Uterus (tissue), 3 donors: ENCODE measurements at regions not wholly inside any gene's neighbourhood (a gene's known extent, or its start where the extent isn't known, plus 50 kb on each side); places are given as distances from the start of the nearest gene placed in this dataset.

Experiments used
- DNase-seq, 2 donors: peaks; one replicate each; pipeline ENCODE4 v3.0.0-alpha.2; 2019 to 2020
- H3K27ac ChIP-seq, 2 donors: fragments of 200-600 bp; sonication (generic); 1 replicate in 1 of 2; 2 replicates in 1 of 2; pipeline ENCODE4 v1.5.1; 2016 to 2018
- H3K27me3 ChIP-seq, 2 donors: fragments of 200-600 bp; sonication (generic); one replicate each; pipeline ENCODE4 v1.5.1; 2018 to 2019; ENCODE audit warnings: control low read depth in 1 of 2
- H3K36me3 ChIP-seq, 2 donors: fragments of 200-600 bp; sonication (generic); one replicate each; pipeline ENCODE4 v1.5.1; 2019; ENCODE audit warnings: control low read depth in 1 of 2
- H3K4me1 ChIP-seq, 2 donors: fragments of 200-600 bp; sonication (generic); one replicate each; pipeline ENCODE4 v1.5.1; 2018 to 2019; ENCODE audit warnings: control low read depth in 1 of 2
- H3K4me3 ChIP-seq, 2 donors: fragments of 200-600 bp; sonication (generic); 1 replicate in 1 of 2; 2 replicates in 1 of 2; pipeline ENCODE4 v1.5.1; 2018 to 2019; ENCODE audit warnings: mild to moderate bottlenecking in 1 of 2
- H3K9me3 ChIP-seq, 2 donors: fragments of 200-600 bp; sonication (generic); one replicate each; pipeline ENCODE4 v1.5.1; 2019; ENCODE audit warnings: control low read depth in 1 of 2
- POLR2A ChIP-seq, 2 donors: fragments of 450-650 bp; IDR thresholded peaks; one replicate each; pipeline ENCODE4 v1.6.1; 2016; ENCODE audit warnings: antibody characterized with exemption in 2 of 2, mild to moderate bottlenecking in 1 of 2, moderate library complexity in 1 of 2
- intact Hi-C: fragments of 100-400 bp; cut with DNase I; formaldehyde crosslinking; loops from one replicate; pipeline ENCODE4 v1.15.1; 2023; ENCODE audit warnings: low total_unique reads
- TF ChIP-seq, protein P1 (sequence below), 4 experiments: fragments of 200-600 bp in 2 of 4; fragments of 450-650 bp in 2 of 4; sonication (generic) in 2 of 4; IDR thresholded peaks; one replicate each; pipeline ENCODE4 v1.5.1; 2016 to 2019; ENCODE audit warnings: antibody characterized with exemption in 4 of 4, mild to moderate bottlenecking in 2 of 4, moderate library complexity in 1 of 4
- donor health status: DM: yes; HTN: yes; CAD: no.

- H3K27me3 ChIP-seq: no peaks in the 10 kb centered on the region
- no peak overlapping the region for H3K4me3 ChIP-seq
- no peaks in the 10 kb centered on the region for H3K9me3 ChIP-seq
- no peaks in the 10 kb centered on the region for H3K36me3 ChIP-seq
- H3K4me1 ChIP-seq: no peaks in the 10 kb centered on the region
- H3K27ac ChIP-seq: no peak overlapping the region
- intact Hi-C loops: no loop called here
- no peak for TF ChIP-seq POLR2A (IDR thresholded peaks at IDR 0.05)
- TF ChIP-seq, protein P1, sequence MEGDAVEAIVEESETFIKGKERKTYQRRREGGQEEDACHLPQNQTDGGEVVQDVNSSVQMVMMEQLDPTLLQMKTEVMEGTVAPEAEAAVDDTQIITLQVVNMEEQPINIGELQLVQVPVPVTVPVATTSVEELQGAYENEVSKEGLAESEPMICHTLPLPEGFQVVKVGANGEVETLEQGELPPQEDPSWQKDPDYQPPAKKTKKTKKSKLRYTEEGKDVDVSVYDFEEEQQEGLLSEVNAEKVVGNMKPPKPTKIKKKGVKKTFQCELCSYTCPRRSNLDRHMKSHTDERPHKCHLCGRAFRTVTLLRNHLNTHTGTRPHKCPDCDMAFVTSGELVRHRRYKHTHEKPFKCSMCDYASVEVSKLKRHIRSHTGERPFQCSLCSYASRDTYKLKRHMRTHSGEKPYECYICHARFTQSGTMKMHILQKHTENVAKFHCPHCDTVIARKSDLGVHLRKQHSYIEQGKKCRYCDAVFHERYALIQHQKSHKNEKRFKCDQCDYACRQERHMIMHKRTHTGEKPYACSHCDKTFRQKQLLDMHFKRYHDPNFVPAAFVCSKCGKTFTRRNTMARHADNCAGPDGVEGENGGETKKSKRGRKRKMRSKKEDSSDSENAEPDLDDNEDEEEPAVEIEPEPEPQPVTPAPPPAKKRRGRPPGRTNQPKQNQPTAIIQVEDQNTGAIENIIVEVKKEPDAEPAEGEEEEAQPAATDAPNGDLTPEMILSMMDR (IDR thresholded peaks at IDR 0.05): no peak
- no peak for DNase-seq
Observed at GRCh38 chr11:95392644-95393043, 161.6 kb upstream of the SESN3 start.

- no peak overlapping the region for H3K4me3 ChIP-seq
- no peaks in the 10 kb centered on the region for H3K36me3 ChIP-seq
- no peak overlapping the region for H3K27ac ChIP-seq
- intact Hi-C loops: no loop called here
- H3K9me3 ChIP-seq: no peaks in the 10 kb centered on the region
- H3K4me1 ChIP-seq: no peaks in the 10 kb centered on the region
- no peak for DNase-seq
- no peak for TF ChIP-seq POLR2A (IDR thresholded peaks at IDR 0.05)
- TF ChIP-seq, protein P1 (IDR thresholded peaks at IDR 0.05): no peak
- H3K27me3 ChIP-seq: no peaks in the 10 kb centered on the region
Observed at GRCh38 chr11:95389427-95389826, 158.4 kb upstream of the SESN3 start.

DNA sequence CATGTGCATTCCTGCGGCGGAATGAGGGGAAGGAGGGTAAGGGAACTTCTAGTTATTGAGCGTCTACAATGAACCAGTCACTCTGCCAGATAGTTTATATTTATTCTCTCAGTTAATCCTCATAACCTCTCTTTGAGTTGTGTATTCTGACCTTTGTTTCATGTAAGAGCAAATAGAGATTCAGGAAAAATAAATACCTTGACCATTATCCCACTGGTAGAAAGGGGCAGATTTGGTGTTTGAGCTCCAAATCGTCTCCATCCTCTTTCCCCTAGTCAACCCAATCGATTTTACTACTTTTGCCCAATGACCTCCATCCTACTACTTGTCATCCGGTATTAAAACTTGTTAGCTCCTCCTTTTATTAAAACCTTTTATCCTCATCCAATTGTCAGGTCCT, 157.1 kb upstream of the SESN3 start:
- H3K27ac ChIP-seq: no peak overlapping the region
- intact Hi-C loops: no loop called here
- H3K27me3 ChIP-seq: no peaks in the 10 kb centered on the region
- no peak for DNase-seq
- no peaks in the 10 kb centered on the region for H3K4me1 ChIP-seq
- H3K4me3 ChIP-seq: no peak overlapping the region
- no peak for TF ChIP-seq POLR2A (IDR thresholded peaks at IDR 0.05)
- TF ChIP-seq, protein P1 (IDR thresholded peaks at IDR 0.05): no peak
- no peaks in the 10 kb centered on the region for H3K9me3 ChIP-seq
- no peaks in the 10 kb centered on the region for H3K36me3 ChIP-seq

DNA sequence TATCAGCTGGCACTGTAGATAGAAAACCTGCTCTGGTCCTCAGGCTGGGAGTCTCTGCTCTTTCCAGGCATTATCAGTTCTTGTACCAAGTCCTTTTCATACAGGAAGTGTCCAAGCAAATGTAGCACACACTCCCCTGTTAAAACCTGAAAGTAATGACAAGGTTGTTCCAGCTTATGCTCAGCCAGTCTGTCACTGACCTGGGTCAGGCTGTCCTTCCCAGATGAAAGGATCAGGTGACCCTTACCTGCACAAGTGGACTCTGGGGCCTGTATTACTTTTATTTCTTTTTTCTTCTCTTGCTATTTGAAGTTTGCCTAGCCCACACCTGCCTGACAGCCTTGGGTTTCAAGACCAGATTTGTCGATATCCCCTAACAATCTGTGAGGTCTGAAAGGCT, 156.3 kb upstream of the SESN3 start:
- Histone ChIP-seq H3K4me1 (no peaks in the 10 kb centered on the region), H3K27ac (no peak overlapping the region), H3K27me3 (no peaks in the 10 kb centered on the region), H3K4me3 (no peak overlapping the region), H3K36me3 (no peaks in the 10 kb centered on the region), H3K9me3 (no peaks in the 10 kb centered on the region)
- intact Hi-C loops: no loop called here
- TF ChIP-seq, protein P1 (IDR thresholded peaks at IDR 0.05): no peak
- TF ChIP-seq POLR2A (IDR thresholded peaks at IDR 0.05): no peak
- no peak for DNase-seq

DNA sequence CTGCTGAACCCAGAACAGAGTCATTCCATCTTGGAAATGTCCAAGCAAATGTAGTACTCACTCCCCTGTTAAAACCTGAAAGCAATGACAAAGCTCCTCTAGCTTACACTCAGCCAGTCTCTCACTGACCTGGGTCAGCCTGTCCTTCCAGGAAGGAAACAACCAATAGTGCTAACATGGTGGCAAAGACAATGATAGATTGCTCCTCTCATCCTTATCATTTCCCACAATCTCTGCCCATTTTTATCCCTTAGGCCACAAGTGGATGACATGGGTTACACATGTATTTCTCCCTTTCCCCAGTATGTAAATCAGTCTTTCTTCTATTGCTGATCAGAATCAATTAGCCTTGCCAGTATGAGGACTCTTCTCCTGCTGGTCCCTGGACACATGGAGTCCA, 154.6 kb upstream of the SESN3 start:
- no peak overlapping the region for H3K4me3 ChIP-seq
- intact Hi-C loops: no loop called here
- H3K9me3 ChIP-seq: no peaks in the 10 kb centered on the region
- TF ChIP-seq POLR2A (IDR thresholded peaks at IDR 0.05): no peak
- TF ChIP-seq, protein P1 (IDR thresholded peaks at IDR 0.05): no peak
- H3K4me1 ChIP-seq: no peaks in the 10 kb centered on the region
- no peak overlapping the region for H3K27ac ChIP-seq
- no peaks in the 10 kb centered on the region for H3K36me3 ChIP-seq
- no peaks in the 10 kb centered on the region for H3K27me3 ChIP-seq
- no peak for DNase-seq
